GM12872 (cell line): ENCODE measurements at regions not wholly inside any gene's neighbourhood (a gene's known extent, or its start where the extent isn't known, plus 50 kb on each side); places are given as distances from the start of the nearest gene placed in this dataset.

Experiments
- TF ChIP-seq, protein P1 (sequence below): IDR thresholded peaks from 3 replicates; pipeline ENCODE4 v1.5.1; 2011; ENCODE audit warnings: low read depth, mild to moderate bottlenecking, low read length, moderate library complexity; ENCODE audit not compliant: insufficient read depth

DNA sequence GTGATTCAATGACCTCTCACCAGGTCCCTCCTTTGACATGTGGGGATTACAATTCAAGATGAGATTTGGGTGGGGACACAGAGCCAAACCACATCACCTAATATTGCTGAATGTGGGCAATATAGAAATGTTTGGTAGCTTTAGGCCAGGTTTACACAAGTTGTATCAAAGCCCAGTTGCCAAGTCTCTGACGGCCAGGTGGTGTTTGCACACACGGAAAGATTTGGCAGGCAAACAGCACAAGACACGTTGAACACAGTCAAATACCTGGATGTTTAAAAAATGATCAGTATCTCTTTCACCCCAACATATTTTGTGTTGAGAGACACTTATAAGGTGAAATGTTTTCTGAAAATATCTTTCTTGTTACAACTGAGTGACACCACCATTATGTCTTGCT is 294.4 kb upstream of the MKI67 start:
- TF ChIP-seq, protein P1, sequence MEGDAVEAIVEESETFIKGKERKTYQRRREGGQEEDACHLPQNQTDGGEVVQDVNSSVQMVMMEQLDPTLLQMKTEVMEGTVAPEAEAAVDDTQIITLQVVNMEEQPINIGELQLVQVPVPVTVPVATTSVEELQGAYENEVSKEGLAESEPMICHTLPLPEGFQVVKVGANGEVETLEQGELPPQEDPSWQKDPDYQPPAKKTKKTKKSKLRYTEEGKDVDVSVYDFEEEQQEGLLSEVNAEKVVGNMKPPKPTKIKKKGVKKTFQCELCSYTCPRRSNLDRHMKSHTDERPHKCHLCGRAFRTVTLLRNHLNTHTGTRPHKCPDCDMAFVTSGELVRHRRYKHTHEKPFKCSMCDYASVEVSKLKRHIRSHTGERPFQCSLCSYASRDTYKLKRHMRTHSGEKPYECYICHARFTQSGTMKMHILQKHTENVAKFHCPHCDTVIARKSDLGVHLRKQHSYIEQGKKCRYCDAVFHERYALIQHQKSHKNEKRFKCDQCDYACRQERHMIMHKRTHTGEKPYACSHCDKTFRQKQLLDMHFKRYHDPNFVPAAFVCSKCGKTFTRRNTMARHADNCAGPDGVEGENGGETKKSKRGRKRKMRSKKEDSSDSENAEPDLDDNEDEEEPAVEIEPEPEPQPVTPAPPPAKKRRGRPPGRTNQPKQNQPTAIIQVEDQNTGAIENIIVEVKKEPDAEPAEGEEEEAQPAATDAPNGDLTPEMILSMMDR: no peak

GRCh38 chr10:128421371-128422160 is 295.3 kb upstream of the MKI67 start:
- TF ChIP-seq, protein P1: no peak

DNA sequence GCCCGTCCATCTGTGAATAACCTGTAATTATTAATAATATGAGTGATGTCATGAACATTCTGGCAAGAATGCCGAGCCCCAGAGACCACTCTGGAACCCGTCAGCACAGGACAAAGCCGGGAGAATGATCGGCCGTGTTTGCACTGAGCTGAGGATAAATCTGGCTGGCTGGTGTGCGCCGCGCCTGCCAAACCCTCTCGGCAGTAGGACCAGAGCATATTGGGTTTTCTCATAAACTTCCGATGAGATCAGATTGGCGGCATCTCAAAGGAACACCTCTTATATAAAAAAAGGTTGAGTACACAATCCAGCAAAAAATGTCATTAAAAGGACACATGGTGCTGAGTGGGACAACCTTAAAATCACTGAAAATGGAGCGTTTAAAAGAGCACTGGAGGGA is 296.0 kb upstream of the MKI67 start:
- TF ChIP-seq, protein P1: no peak

- TF ChIP-seq, protein P1: no peak
Measured at GRCh38 chr10:128422999-128423398, 296.8 kb upstream of the MKI67 start.

DNA sequence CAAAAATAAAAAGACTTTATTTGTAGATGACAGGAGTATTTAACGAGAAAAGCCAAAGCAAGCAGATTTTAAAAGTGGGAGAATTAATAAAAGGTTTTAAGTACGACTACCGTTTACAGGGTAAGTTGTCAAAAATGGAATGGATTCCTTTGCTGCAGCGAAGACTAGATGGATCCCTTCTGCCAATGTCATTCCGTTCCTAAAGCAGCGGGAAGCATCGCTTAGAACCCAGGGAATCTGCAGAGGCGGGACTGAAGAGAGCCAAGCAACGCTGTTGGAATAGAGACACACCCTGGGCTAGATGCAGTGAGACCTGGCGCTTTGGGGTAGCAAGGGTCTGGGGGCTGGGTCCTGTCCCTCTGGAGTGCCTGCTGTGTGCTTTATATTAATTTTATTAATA is 303.1 kb upstream of the MKI67 start:
- TF ChIP-seq, protein P1: no peak

GRCh38 chr10:128429835-128430513 is 303.8 kb upstream of the MKI67 start:
- TF ChIP-seq, protein P1: no peak

- TF ChIP-seq, protein P1: no peak
Measured at GRCh38 chr10:128431083-128431482, 304.9 kb upstream of the MKI67 start.
